ENCODE measurements at regions not wholly inside any gene's neighbourhood (a gene's known extent, or its start where the extent isn't known, plus 50 kb on each side); places are given as distances from the start of the nearest gene placed in this dataset.

- no peak overlapping the region for H3K4me3 ChIP-seq (ENCODE audit: low read depth, low read length)
- no peak for TF ChIP-seq CTCF (IDR thresholded peaks at IDR 0.05; ENCODE audit: control insufficient read depth, extremely low read depth, insufficient read depth)
- DNase-seq (ENCODE audit: low read depth): no peak
Observed at GRCh38 chr7:68449099-68449498, 1149.2 kb upstream of the AUTS2 start.

GRCh38 chr7:68449816-68450215 is 1148.5 kb upstream of the AUTS2 start:
- no peak for DNase-seq (ENCODE audit: low read depth)
- TF ChIP-seq CTCF (IDR thresholded peaks at IDR 0.05; ENCODE audit: control insufficient read depth, extremely low read depth, insufficient read depth): no peak
- H3K4me3 ChIP-seq (ENCODE audit: low read depth, low read length): no peak overlapping the region

- H3K4me3 ChIP-seq (ENCODE audit: low read depth, low read length): no peak overlapping the region
- DNase-seq (ENCODE audit: low read depth): no peak
- no peak for TF ChIP-seq CTCF (IDR thresholded peaks at IDR 0.05; ENCODE audit: control insufficient read depth, extremely low read depth, insufficient read depth)
Observed at GRCh38 chr7:68454931-68455330, 1143.3 kb upstream of the AUTS2 start.

- no peak for TF ChIP-seq CTCF (IDR thresholded peaks at IDR 0.05; ENCODE audit: control insufficient read depth, extremely low read depth, insufficient read depth)
- DNase-seq (ENCODE audit: low read depth): no peak
- no peak overlapping the region for H3K4me3 ChIP-seq (ENCODE audit: low read depth, low read length)
Observed at GRCh38 chr7:68456469-68456868, 1141.8 kb upstream of the AUTS2 start.

GRCh38 chr7:68457481-68457880 is 1140.8 kb upstream of the AUTS2 start:
- no peak for TF ChIP-seq CTCF (IDR thresholded peaks at IDR 0.05; ENCODE audit: control insufficient read depth, extremely low read depth, insufficient read depth)
- no peak overlapping the region for H3K4me3 ChIP-seq (ENCODE audit: low read depth, low read length)
- DNase-seq (ENCODE audit: low read depth): no peak

- no peak for DNase-seq (ENCODE audit: low read depth)
- no peak overlapping the region for H3K4me3 ChIP-seq (ENCODE audit: low read depth, low read length)
- no peak for TF ChIP-seq CTCF (IDR thresholded peaks at IDR 0.05; ENCODE audit: control insufficient read depth, extremely low read depth, insufficient read depth)
Observed at GRCh38 chr7:68458010-68458908, 1140.0 kb upstream of the AUTS2 start.

GRCh38 chr7:68461430-68461829 is 1136.8 kb upstream of the AUTS2 start:
- no peak for DNase-seq (ENCODE audit: low read depth)
- no peak for TF ChIP-seq CTCF (IDR thresholded peaks at IDR 0.05; ENCODE audit: control insufficient read depth, extremely low read depth, insufficient read depth)
- no peak overlapping the region for H3K4me3 ChIP-seq (ENCODE audit: low read depth, low read length)

Data from LNCaP clone FGC (cell line).